ENCODE measurements at regions not wholly inside any gene's neighbourhood (a gene's known extent, or its start where the extent isn't known, plus 50 kb on each side); places are given as distances from the start of the nearest gene placed in this dataset.

DNA sequence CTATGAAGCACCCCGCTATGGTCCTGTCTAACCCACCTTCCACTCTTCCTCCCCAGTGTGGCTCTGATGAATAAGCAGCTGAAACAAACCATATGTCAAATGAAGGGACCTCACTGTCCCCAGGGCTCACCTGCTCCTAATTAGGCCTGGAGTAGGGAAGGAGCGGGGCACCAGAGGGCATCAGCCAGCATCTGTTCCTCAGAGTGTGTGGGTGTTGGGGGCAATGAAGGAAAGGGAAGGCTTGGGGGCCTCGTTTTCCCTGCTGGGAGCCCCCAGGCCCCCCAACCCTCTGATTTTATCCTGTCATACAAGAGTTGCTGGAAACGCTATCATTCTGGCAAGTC is 274.7 kb downstream of the HAUS1 start:
- TF ChIP-seq SIN3A (IDR thresholded peaks at IDR 0.05; ENCODE audit: borderline replicate concordance, insufficient read depth, low read length) (no peak), FOXP2 (optimal IDR thresholded peaks at IDR 0.05; ENCODE audit: borderline replicate concordance, extremely low read depth, extremely low read length, insufficient read depth) (no peak), POLR2AphosphoS5 (IDR thresholded peaks at IDR 0.05; ENCODE audit: low read depth, low read length) (no peak), TAF1 (IDR thresholded peaks at IDR 0.05; ENCODE audit: borderline replicate concordance, insufficient read depth, low read length) (no peak)

Measured in PFSK-1 (cell line).